Stimulated activated CD8-positive, alpha-beta memory T cell treated with anti-CD3 and anti-CD28 coated beads, Interleukin-7, amount 100 ng/mL, for 1 hour (primary cell): ENCODE measurements at regions not wholly inside any gene's neighbourhood (a gene's known extent, or its start where the extent isn't known, plus 50 kb on each side); places are given as distances from the start of the nearest gene placed in this dataset.

Experiments used
- DNase-seq, 2 donors: peaks; one replicate each; pipeline ENCODE4 v3.0.0-alpha.2; 2020; ENCODE audit warnings: low read depth in 2 of 2

DNA sequence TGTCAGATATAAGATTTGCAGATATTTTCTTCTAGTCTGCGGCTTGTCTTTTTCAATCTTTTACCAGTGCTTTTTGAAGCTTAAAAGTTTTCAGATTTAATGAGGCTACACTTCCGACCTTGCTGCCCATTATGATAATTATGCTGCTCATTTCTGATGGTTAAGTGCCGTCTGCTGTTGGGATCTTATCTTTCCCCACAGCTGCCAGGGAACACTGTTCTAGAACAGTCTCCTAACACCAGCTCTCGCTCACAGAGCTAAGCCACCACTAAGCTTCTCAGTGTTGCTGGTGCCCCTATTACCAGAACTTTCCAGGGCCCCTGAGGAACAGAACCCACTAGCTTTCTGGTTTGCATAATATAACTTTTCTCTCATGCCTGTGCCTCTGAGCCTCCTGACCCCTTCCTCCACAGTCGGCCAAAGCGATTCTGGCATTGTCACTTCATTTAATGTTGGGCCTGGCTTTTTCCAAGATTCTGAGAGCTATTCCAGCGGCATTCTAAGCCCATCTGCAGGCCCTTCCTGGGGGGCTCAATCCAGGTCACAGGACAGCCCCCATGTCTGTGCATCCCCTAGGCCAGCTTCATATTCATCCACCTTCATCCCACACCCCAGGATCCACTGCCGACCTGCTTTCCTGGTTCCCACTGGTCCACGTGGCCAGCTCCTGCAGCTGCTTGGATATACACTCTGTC lies 237.0 kb downstream of the PTPRU start:
- no peak for DNase-seq

DNA sequence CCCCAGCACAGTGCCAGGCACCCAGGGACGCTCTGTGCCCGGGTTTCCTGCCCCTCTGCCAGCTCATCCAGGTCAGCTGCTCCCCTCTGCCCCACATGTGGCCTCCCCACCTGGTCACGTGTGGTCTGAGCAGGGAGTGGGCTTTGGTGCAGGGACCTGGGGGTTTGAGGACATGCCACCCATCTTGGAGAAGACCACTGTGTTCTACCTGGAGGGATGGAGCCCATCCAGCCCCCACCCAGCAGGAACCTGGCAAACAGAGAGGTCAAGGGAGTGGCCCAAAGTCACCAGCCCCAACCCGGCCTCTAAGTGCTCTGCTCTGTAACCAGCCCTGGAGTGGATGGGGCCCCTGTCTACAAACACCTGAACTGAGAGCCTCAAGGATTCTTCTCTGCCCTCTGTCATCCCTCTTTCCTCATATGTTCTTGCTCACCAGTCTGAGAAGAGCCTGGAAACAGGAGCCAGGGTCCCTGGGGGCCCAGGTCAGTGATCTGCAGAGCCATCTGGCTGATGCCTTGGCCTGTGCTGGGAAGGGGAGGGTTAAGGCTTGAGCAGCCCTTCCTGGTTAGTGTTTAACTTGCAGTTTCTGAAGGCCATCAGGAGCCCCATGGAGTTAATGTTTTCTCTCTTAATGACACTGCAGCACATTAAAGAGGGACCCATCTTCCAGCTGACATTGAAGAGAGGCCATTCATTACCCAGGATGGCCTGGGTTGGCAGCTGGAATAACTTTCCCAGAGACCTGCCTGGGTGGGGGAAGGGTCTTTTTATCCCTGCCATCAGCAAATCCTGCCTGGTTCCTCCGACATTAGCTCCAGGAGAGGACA lies 235.4 kb downstream of the PTPRU start:
- DNase-seq = no peak

DNA sequence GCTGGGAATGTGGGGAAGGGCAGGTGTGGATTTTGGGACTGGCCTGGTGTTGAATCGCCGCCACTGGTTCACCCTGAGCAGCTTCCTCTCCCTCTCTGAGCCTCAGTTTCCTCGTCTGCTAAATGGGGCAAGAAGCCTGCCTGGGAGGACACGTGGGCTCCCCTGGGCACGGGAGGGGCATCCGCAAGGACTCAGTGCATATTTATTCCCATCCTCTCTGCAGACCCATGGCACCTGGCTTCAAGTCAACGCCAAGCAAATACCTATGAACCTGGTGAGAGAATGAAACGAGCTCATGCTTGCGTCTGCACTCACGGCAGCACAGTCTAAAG lies 234.4 kb downstream of the PTPRU start:
- DNase-seq = no peak

DNA sequence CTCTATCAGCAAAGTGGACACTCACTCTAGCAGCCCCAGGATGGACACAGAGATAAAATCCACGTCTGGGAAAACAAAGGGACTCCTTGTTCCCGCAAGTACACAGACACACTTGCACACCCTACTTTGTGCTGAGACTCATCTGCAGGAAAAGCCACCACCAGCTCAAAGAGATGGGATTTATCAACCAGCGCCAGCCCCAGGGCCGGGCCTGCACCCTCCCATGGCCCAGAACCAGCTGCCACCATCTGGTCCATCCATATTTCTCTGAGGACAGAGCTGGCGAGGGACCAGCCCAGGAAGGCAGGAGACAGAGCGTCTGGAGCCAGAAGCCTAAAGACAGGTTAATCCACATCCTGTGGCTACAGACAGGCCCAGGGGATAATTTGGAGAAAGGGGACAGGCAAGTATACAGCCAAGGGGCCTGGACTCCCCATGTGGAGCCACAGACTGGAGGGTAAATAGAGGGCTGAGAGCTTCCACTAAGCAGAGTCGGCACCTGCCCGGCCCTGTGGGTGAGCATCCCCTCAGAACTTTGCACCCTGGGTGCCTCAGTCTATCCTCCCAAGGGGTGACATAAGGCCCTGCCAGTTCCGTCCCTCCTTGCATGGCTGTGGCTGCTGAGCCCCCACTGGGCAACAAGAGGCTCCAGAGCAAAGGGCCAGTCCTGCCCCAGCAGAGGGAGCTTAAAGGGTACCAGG lies 233.9 kb downstream of the PTPRU start:
- no peak for DNase-seq

DNA sequence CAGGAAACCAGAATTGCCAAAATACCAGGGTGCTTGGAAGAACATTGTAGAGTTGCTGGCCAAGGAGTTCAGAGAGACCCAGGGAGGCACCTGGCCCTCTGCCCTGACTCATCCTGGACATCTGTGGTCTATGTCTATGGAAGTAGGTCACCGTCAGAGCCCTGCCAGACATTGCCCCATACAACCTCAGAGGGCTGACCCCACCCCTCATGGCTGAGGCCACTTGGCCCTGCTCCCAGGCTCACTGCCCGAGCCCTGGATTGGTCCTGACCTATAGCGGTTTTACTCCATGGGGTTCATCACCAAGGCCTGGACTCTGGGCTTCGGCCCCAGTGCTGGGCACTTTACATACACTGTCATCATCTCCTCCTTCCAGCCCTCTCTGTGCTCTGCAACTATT lies 233.1 kb downstream of the PTPRU start:
- no peak for DNase-seq

DNA sequence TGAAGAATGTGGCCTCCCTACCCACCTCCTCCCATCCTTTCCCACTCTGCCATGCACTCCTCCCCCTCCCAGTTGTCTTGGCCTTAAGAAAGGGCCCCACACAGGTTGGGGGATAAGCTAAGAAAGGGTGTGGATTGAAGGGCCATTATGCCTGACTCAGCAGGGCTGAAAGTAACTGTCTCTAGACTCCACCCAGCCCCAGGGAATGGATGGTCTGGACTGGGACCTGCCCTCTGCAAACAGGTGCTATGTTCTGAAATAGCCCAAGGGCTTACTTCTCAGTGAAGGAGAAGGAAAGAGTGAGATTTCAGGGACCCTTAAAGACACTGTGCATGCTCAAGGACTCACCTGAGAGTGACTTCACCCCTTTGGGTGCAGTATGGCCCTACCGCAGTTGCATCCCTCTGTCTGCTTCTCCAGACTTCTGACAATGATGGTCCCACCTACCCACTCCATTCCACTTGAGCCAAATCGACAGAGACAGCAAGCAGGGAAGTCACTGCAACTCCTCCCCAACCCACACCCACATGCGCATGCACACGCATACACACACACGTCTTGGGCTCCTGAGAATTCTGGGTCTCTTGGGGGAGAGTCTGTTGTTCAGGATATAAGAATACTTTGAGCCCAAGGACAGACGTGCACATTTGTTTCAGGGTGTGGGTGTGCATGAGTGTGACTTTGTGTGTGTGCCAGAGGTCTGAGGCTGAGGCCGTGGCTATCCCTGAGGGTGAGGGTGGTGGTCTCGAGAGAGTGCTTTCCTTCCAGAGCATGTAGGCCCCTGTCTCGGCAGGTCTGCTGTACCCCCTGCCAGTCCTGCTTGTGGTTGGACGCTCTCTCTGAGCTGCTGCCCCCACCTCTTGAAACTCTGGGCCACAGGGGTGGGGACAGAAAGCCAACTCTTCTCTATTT lies 231.9 kb downstream of the PTPRU start:
- no peak for DNase-seq

DNA sequence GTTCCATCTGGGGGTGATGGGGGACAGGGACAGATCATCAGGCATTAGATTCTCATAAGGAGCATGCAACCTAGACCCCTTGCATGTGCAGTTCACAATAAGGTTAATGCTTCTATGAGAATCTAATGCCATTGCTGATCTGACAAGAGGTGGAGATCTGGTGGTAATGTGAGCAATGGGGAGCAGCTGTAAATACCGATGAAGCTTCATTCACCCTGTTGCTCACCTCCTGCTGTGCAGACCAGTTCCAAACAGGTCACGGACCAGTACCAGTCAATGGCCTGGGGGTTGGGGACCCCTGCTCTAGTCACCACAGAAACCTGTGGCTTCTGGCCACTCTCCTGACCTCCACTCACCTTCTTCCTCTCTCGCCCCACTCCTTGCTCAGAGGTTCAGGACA lies 229.9 kb downstream of the PTPRU start:
- no peak for DNase-seq

DNA sequence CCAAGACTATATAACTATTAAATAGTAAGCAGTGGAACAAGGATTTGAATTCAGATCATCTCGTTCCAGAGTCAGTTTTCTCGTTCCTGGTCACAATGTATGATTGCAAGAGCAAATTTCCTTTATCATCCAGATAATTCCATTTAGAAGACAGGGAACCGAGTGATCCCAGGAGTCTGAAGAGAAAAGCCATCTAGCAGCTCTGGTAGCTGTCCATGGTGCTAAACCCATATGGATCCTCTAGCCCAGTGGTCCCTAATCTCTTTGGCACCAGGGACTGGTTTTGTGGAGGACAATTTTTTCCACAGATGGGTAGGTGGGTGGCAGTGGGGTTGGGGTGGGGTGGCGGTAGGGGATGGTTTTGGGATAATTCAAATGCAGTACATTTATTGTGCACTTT lies 229.4 kb downstream of the PTPRU start:
- no peak for DNase-seq

DNA sequence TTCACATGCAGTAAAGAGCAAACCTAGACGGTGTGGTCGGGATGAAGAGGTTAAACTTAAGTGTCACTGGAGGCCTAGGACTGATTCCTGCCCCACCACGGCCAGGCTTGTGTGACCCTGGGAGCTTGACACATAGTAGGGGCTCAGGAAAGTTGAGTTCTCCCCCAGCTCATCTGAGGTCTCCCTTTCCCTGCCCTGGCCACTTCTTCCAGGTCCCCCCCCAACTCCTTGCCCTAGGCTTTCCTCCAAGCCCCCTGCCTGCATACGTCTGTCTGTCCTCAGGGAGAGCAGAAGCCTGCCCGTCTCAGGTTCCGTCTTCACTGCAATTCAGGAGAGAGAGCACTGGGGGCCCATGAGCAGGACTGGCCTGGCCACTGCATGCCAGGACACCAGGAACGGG lies 225.8 kb downstream of the PTPRU start:
- no peak for DNase-seq

DNA sequence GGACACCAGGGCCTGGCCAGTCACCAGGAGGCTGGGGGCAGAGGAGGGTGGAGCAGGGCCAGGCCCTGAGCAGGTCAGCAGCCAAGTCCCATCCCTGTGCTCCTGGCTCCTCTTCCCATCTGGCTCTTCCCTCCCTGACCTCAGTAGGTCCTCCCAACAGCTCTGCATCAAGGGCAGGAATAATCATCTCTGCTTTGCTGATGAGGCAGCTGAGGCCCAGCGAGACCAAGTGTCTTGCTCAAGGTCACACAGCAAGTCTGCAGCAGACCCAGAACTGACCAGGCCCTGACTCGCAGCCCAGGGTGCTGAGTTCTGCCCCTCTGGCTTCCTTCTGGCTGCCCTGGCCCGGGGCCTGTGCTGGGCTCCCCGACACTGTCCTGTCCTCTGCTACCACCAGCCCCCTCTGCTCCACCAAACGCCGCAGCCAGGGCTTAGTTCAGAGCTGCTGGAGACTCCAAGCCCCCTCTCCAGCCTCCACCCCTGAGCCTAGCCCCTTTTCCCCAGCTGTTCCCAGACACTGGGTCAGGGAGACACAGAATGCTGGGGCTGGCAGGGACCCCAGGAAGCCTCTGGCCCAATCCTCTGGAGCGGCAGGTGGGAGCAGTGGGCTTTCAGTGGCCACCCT lies 224.9 kb downstream of the PTPRU start:
- no peak for DNase-seq

DNA sequence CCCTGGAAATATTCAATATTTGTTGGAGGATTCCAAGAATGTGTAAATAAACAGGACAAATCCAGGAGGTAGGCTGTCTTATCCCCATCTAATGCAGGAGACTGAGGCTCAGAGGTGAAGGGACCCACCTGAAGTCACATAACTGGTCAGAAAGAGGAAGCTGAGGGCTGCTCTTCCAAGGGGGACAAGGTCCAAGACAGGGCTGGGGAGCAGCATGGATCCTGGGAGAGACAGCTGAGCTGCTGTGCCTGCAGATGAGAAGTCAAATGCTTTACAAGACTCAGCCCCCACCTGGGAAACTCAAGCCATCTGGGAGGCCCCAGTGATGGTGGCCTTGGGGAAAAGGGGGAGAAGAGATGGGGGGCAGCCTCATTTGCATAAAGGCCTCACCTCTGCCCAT lies 224.4 kb downstream of the PTPRU start:
- no peak for DNase-seq

DNA sequence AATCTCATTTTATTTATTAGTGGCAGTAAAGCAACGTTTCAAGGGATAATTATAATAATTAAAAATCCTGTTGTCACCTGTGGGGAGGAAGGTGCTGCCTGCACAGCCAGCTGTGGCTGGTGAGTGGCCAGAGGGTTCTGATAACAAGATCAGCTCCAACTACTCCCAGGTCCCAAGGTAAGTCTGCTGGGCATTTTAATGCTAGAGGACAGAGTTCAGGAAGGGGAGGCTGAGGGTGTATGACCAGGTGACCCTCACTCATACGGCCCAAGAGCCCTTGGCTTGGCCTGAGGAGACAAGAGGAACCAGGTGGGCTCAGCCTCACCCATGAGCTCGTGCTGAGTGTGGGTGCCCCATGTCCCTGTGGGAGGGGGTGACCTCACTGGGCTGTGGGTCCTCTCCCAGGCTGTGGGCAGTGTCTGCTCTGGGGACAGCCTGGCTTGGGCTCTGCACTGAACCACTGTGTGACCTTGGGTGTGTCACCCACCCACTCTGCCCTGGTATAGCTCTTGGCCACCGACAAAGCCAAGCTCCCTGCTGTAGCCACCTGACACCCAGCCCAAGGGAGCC lies 223.8 kb downstream of the PTPRU start:
- no peak for DNase-seq

DNA sequence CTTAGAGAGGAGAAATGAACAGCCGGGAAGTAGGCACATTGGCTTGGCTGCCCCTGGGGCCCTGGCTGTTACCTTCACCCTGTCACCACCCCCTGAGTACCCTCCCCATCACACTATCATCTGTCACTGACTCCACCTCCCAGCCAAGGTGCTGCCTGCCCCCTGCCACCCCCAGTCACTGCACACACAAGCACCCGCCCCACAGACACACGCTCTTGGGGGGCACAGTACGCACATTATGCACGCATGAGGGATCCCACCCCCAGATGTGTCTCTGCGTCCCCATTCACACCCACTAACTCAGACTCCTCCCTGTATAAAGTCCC lies 223.3 kb downstream of the PTPRU start:
- DNase-seq = no peak

DNA sequence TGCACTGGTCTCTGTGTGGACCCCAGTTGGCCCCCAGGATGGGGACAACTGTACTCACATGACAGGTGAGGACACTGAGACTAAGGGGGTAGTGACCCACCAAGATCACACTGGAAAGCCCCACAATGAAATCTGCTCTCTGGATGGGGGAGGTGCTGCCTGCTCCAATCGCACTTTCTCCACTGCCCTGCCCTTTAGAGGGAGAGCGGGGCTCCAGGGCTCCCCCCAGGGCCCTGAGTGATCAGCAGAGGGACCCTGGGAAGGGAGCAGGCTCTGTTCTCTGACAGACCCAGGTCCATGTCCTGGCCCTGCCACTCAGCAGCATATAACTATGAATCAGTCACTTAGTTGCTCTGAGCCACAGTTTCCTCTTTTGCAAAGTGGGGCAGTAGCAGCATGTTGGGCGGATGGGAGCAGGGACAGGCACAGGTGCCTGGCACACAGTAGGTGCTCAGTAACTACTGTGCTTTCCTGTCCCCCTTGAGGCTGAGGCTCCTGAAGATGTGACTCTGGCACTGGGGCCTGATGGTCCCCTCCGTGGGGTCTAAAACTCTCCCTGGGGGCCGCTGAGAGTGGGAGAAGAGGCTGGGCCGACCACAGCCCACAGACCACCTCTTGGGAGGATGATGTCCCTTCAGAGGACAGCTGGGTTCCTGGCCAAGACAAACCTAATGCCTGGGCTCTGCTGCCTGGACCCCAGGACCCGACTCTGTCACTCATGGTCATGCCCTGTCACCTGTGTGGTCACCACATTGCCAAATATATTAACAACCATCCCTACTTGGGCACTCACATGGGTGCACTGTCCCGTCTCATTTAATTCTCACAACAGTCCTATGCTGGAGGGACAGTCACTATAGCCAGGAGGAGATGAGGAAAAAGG lies 222.7 kb downstream of the PTPRU start:
- no peak for DNase-seq

DNA sequence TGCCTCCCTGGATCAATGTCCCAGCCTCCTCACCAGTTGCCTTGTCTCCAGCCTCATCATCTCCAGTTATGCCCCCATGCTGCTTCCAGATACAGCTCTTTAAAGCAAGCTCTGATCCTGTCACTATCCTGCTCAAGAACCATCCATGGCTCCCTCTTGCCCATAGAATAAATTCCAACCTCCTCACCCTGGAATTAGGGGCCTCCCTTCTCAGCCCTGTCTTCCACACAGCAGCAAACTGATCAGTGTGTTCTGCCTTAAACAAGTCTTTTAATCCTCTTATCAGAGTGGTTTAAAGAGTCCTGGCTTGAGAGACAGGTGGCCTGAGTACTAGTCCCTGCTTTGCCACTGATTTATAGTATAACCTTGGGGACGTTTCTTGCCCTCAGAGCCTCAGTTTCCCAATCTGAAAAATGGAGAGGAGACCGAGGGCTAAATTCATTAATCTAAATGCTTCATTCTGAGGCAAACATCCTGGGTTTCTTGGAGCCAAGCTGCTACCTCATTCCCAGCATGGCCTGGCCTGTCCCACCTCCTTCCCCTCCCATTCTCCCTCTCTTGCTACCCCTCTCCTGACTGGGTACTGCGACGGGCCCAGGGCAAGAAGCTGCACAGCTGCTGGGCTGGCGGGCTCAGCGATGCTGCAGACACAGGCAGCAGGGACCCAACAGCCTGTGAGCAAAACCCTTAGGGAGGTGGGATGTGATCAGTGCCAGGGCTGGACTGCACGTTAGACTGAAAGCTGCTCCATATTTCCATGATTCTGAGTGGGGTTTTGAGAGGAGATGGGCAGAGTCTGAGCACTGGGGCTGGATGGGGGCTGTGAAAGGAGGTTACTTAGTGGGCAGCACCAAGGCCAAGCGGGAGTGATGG lies 221.4 kb downstream of the PTPRU start:
- DNase-seq = no peak

DNA sequence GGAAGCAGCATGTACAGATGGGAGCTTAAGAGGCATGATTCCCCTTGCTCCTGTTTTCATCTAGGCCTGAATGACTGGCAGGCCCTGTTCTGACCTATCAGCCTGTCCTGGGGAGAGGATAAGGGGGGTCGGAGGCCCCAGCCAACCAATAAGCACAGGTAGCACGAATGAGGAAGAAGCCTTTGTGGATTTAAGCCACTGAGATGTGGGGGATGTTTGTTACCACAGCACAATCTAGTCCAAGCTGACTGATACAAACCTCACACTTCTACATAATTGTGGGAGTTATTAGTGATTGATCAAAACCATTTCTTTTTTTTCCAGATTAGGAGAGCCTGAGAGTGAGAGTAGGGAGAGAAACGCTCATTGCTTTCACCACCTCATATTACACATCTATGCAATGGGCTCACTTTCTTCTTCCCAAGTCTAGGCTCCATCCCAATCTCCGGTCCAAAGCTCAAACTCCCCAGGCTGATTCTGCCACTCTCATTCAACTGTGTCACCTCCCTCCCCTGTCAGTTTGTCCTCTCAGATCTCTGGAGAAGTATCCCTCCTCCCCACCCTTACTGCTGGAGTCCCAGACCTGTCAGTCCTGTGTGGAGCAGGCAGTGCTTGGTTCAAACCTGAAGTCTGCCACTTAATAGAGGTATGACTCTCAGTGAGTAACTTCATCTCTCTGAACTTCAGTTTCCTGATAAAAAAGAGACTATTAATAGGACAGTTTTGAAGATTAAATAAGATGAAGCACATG lies 220.5 kb downstream of the PTPRU start:
- DNase-seq = no peak

DNA sequence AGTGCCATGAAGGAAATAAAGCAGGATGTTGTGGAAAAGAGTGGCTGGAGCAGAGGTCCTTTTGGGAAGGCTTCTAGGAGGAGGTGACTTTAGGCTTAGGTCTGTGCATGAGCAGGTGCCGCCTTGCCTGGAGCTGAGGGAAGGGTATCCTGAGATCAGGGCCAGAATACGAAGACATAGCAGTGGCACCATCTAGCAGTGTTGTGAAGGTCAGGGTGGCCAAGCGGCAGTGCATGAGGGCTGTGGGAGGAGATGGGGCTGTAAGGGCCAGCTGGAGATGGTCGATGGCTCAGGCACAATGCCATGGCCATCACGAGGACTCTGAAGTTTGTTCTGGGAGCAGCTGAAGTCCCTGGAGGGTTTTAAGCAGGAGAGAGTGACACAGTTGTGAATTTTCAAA lies 219.5 kb downstream of the PTPRU start:
- no peak for DNase-seq

DNA sequence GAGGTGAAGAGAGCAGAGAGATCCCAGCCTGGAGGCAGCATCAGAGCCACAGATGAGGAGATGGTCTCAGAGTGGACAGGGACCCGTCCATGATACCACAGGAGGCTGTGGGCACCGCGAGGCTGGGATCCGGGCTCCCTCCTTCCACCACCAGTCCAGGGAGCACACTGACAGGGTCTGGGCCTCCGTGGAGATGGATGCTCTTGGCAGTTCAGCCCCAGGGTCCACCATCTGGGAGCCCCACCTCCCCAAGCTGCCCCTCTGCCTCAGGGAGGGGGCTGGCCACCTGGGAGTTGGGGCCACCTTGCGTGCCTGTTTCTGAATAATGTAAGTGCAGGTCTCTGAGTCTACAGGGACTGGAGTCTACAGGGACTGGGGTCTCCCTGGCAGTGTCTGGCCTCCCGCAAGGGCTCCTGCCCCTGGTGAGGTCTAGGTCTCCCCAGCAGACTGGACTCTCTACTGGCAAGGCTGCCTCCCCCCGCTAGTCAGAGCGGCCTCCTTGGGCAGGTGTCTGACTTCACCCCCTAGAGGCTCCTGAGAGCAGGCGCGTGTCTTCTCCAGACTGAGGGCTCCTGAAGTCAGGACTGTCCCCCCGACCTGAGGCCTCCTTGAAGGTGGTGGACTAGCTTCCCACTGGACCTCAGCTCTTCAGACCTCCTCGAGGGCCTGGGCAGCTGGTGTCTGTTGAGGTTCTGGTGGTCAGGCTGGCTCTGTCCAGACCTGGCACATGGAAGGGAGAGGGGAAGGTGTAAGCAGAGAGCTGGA lies 218.5 kb downstream of the PTPRU start:
- DNase-seq = no peak
